Erythroblast (primary cell): ENCODE measurements at regions not wholly inside any gene's neighbourhood (a gene's known extent, or its start where the extent isn't known, plus 50 kb on each side); places are given as distances from the start of the nearest gene placed in this dataset.

Experiments used
- GATA1 ChIP-seq: IDR thresholded peaks from 2 replicates; pipeline ENCODE4 v1.6.1; 2011; ENCODE audit warnings: low read depth, mild to moderate bottlenecking, control low read depth, low read length, moderate library complexity
- POLR2A ChIP-seq: IDR thresholded peaks from 2 replicates; pipeline ENCODE4 v1.6.1; 2011; ENCODE audit warnings: mild to moderate bottlenecking, low read length

- TF ChIP-seq POLR2A (no peak), GATA1 (no peak)
Measured at GRCh38 chr3:168267179-168267578, 171.5 kb upstream of the GOLIM4 start.
